ENCODE measurements at regions not wholly inside any gene's neighbourhood (a gene's known extent, or its start where the extent isn't known, plus 50 kb on each side); places are given as distances from the start of the nearest gene placed in this dataset.

- Histone ChIP-seq H3K4me2 (ENCODE audit: low read length) (no peak overlapping the region), H3K9me3 (ENCODE audit: insufficient read depth, low read length) (no peaks in the 10 kb centered on the region), H4K20me1 (ENCODE audit: insufficient read depth, low read length) (no peaks in the 10 kb centered on the region), H3K4me3 (ENCODE audit: low read length) (no peak overlapping the region), H3K4me1 (ENCODE audit: low read length) (no peaks in the 10 kb centered on the region), H3K27me3 (ENCODE audit: low read depth, low read length) (no peaks in the 10 kb centered on the region), H3K9ac (ENCODE audit: low read length) (no peak overlapping the region), H2AFZ (ENCODE audit: low read depth, low read length) (no peak overlapping the region), H3K36me3 (replicated peaks; ENCODE audit: low read depth, low read length) (no peaks in the 10 kb centered on the region), H3K79me2 (ENCODE audit: low read length) (no peaks in the 10 kb centered on the region), H3K27ac (ENCODE audit: low read length) (no peak overlapping the region)
- no peak for TF ChIP-seq EZH2phosphoT487 (IDR thresholded peaks at IDR 0.05; ENCODE audit: low read depth)
- no peak for TF ChIP-seq CTCF (IDR thresholded peaks at IDR 0.05; ENCODE audit: low read depth, low read length)
These were observed 118.7 kb upstream of the NEBL start for GRCh38 chr10:21015851-21016250.

- Histone ChIP-seq H2AFZ (ENCODE audit: low read depth, low read length) (no peak overlapping the region), H3K36me3 (replicated peaks; ENCODE audit: low read depth, low read length) (no peaks in the 10 kb centered on the region), H3K4me1 (ENCODE audit: low read length) (no peaks in the 10 kb centered on the region), H3K9ac (ENCODE audit: low read length) (no peak overlapping the region), H3K27me3 (ENCODE audit: low read depth, low read length) (no peaks in the 10 kb centered on the region), H3K4me3 (ENCODE audit: low read length) (no peak overlapping the region), H3K27ac (ENCODE audit: low read length) (no peak overlapping the region), H3K4me2 (ENCODE audit: low read length) (no peak overlapping the region), H3K79me2 (ENCODE audit: low read length) (no peaks in the 10 kb centered on the region), H4K20me1 (ENCODE audit: insufficient read depth, low read length) (no peaks in the 10 kb centered on the region), H3K9me3 (ENCODE audit: insufficient read depth, low read length) (no peaks in the 10 kb centered on the region)
- TF ChIP-seq CTCF (IDR thresholded peaks at IDR 0.05; ENCODE audit: low read depth, low read length) = no peak
- TF ChIP-seq EZH2phosphoT487 (IDR thresholded peaks at IDR 0.05; ENCODE audit: low read depth) = no peak
These were observed 117.0 kb upstream of the NEBL start for GRCh38 chr10:21014141-21014540.

- Histone ChIP-seq H3K9me3 (ENCODE audit: insufficient read depth, low read length) (no peaks in the 10 kb centered on the region), H2AFZ (ENCODE audit: low read depth, low read length) (no peak overlapping the region), H3K4me1 (ENCODE audit: low read length) (no peaks in the 10 kb centered on the region), H3K27ac (ENCODE audit: low read length) (no peak overlapping the region), H3K9ac (ENCODE audit: low read length) (no peak overlapping the region), H3K4me3 (ENCODE audit: low read length) (no peak overlapping the region), H3K79me2 (ENCODE audit: low read length) (no peaks in the 10 kb centered on the region), H3K27me3 (ENCODE audit: low read depth, low read length) (no peaks in the 10 kb centered on the region), H3K36me3 (replicated peaks; ENCODE audit: low read depth, low read length) (no peaks in the 10 kb centered on the region), H4K20me1 (ENCODE audit: insufficient read depth, low read length) (no peaks in the 10 kb centered on the region), H3K4me2 (ENCODE audit: low read length) (no peak overlapping the region)
- TF ChIP-seq EZH2phosphoT487 (IDR thresholded peaks at IDR 0.05; ENCODE audit: low read depth) (no peak), CTCF (IDR thresholded peaks at IDR 0.05; ENCODE audit: low read depth, low read length) (no peak)
These were observed 114.4 kb upstream of the NEBL start for GRCh38 chr10:21011433-21012018.

- TF ChIP-seq EZH2phosphoT487 (IDR thresholded peaks at IDR 0.05; ENCODE audit: low read depth) (no peak), CTCF (IDR thresholded peaks at IDR 0.05; ENCODE audit: low read depth, low read length) (no peak)
- Histone ChIP-seq H3K27ac (ENCODE audit: low read length) (no peak overlapping the region), H3K9ac (ENCODE audit: low read length) (no peak overlapping the region), H3K79me2 (ENCODE audit: low read length) (no peaks in the 10 kb centered on the region), H4K20me1 (ENCODE audit: insufficient read depth, low read length) (no peaks in the 10 kb centered on the region), H3K27me3 (ENCODE audit: low read depth, low read length) (no peaks in the 10 kb centered on the region), H3K4me3 (ENCODE audit: low read length) (no peak overlapping the region), H3K36me3 (replicated peaks; ENCODE audit: low read depth, low read length) (no peaks in the 10 kb centered on the region), H3K4me1 (ENCODE audit: low read length) (no peaks in the 10 kb centered on the region), H2AFZ (ENCODE audit: low read depth, low read length) (no peak overlapping the region), H3K9me3 (ENCODE audit: insufficient read depth, low read length) (no peaks in the 10 kb centered on the region), H3K4me2 (ENCODE audit: low read length) (no peak overlapping the region)
These were observed 113.5 kb upstream of the NEBL start for GRCh38 chr10:21010615-21011014.

Measured in OCI-LY3 (cell line).